Colonic mucosa (tissue), 4 donors: ENCODE measurements at regions not wholly inside any gene's neighbourhood (a gene's known extent, or its start where the extent isn't known, plus 50 kb on each side); places are given as distances from the start of the nearest gene placed in this dataset.

Experiments used
- DNase-seq: peaks from one replicate; pipeline ENCODE4 v3.0.0-alpha.2; 2020
- H3K27ac ChIP-seq: fragments of 200-600 bp; one replicate; pipeline ENCODE4 v1.8.0; 2021
- H3K27me3 ChIP-seq: fragments of 200-600 bp; one replicate; pipeline ENCODE4 v1.8.0; 2021
- H3K36me3 ChIP-seq: fragments of 200-600 bp; one replicate; pipeline ENCODE4 v1.8.0; 2021
- H3K4me1 ChIP-seq: fragments of 200-600 bp; one replicate; pipeline ENCODE4 v1.8.0; 2021; ENCODE audit warnings: mild to moderate bottlenecking
- H3K4me3 ChIP-seq: fragments of 200-600 bp; one replicate; pipeline ENCODE4 v1.8.0; 2021
- H3K9ac ChIP-seq, 2 donors: one replicate each; pipeline ENCODE4 v1.7.0; 2013; ENCODE audit warnings: control low read depth in 2 of 2, low read depth in 2 of 2, low read length in 2 of 2
- H3K9me3 ChIP-seq: fragments of 200-600 bp; one replicate; pipeline ENCODE4 v1.8.0; 2021
- intact Hi-C: fragments of 100-400 bp; cut with DNase I; formaldehyde crosslinking; loops from one replicate; pipeline ENCODE4 v1.14.1; 2022
- TF ChIP-seq, protein P1 (sequence below): fragments of 200-600 bp; IDR thresholded peaks from one replicate; pipeline ENCODE4 v1.8.0; 2022; ENCODE audit warnings: antibody characterized with exemption, mild to moderate bottlenecking
- donor health status: healthy.
- donor health status: DM: no; HTN: no; CAD: no.
- donor health status: DM: no; HTN: no; CAD: no.

DNA sequence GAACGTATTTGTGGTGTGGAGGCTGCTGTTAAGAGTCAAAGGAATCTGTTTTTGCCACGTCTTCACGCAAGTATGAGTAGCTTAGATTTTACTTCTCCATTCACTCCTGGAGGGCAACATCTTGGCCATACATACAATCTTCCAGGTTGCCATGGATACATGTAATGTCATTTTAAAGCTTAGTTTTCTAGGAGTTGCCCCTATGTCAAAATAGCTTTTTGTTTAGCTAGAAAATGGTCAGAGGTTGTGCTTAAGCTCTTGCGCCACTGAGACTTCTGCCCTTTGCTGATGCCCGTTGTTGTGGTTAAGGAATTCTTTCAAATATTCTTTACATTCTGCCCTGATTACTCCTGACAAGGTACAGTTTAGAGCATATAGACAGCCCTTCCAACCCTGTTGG, 245.4 kb upstream of the TFPI start:
- no peaks in the 10 kb centered on the region for H3K9me3 ChIP-seq
- H3K4me3 ChIP-seq = no peak overlapping the region
- no peak overlapping the region for H3K9ac ChIP-seq
- intact Hi-C loops = no loop called here
- no peaks in the 10 kb centered on the region for H3K4me1 ChIP-seq
- no peak for DNase-seq
- H3K36me3 ChIP-seq = no peaks in the 10 kb centered on the region
- no peaks in the 10 kb centered on the region for H3K27me3 ChIP-seq
- TF ChIP-seq, protein P1, sequence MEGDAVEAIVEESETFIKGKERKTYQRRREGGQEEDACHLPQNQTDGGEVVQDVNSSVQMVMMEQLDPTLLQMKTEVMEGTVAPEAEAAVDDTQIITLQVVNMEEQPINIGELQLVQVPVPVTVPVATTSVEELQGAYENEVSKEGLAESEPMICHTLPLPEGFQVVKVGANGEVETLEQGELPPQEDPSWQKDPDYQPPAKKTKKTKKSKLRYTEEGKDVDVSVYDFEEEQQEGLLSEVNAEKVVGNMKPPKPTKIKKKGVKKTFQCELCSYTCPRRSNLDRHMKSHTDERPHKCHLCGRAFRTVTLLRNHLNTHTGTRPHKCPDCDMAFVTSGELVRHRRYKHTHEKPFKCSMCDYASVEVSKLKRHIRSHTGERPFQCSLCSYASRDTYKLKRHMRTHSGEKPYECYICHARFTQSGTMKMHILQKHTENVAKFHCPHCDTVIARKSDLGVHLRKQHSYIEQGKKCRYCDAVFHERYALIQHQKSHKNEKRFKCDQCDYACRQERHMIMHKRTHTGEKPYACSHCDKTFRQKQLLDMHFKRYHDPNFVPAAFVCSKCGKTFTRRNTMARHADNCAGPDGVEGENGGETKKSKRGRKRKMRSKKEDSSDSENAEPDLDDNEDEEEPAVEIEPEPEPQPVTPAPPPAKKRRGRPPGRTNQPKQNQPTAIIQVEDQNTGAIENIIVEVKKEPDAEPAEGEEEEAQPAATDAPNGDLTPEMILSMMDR = no peak
- no peak overlapping the region for H3K27ac ChIP-seq

DNA sequence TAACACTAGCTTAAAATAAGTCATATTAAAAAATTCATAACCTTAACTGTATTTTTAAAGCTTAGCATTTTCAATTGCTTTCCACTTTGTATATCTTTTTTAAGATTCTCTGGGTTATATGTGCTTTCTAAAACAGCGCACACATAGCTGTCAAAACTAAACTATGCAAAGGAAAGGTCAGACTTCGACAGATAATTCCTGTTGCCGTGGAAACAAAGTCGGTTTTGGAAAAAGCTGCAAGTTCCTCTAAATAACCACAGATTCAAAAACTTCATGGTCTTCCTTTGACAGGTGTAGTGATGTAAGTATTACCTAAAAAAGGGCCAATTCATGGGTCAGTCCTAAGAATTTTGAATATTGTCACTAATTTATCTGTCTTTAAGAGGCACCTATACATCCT, 249.6 kb upstream of the TFPI start:
- H3K27me3 ChIP-seq = no peaks in the 10 kb centered on the region
- H3K4me3 ChIP-seq = no peak overlapping the region
- TF ChIP-seq, protein P1 = no peak
- H3K4me1 ChIP-seq = no peaks in the 10 kb centered on the region
- no peaks in the 10 kb centered on the region for H3K9me3 ChIP-seq
- no peak overlapping the region for H3K9ac ChIP-seq
- intact Hi-C loops = no loop called here
- no peaks in the 10 kb centered on the region for H3K36me3 ChIP-seq
- no peak for DNase-seq
- no peak overlapping the region for H3K27ac ChIP-seq

DNA sequence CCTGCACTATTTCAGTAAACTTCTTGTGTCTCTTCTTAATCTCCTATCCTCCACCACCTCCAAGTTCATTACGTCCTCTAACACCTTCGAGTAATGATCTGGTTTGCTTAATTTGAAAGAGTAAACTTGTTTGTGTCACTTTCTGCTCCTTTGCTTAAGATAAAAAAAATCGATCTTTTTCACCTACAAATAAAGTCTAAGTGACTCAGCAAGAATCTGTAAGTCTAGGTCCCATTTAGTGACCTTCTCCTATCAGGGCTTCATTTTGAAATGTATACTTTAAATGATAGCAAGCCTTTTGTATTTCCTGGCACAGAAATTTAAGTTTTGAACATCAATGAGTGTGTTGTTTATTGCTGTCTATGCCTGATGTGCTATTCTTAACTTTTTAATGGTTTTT, 260.9 kb upstream of the TFPI start:
- intact Hi-C loops = no loop called here
- H3K27me3 ChIP-seq = no peaks in the 10 kb centered on the region
- no peak overlapping the region for H3K4me3 ChIP-seq
- H3K4me1 ChIP-seq = no peaks in the 10 kb centered on the region
- no peak overlapping the region for H3K27ac ChIP-seq
- H3K9me3 ChIP-seq = no peaks in the 10 kb centered on the region
- H3K9ac ChIP-seq = no peak overlapping the region
- TF ChIP-seq, protein P1 = no peak
- no peaks in the 10 kb centered on the region for H3K36me3 ChIP-seq
- no peak for DNase-seq

DNA sequence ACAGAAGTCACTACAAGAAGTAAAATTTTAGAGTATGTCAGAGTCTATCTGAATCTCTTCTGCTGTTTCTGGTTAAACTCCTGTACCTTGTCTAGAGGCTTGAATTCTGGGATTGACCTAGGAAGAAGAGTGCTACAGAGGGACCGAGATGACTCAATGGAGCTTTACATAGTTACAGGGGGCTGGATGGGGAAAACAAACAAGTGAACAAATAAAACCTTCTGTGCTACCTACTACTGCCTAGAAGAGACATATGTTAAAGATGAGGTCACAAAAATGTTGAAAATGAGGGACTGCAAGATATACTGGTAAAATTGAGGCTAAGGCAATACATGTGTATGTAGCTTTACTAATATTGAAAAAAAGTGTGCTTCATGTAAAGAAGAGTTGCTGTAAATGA, 265.4 kb upstream of the TFPI start:
- Histone ChIP-seq H3K27me3 (no peaks in the 10 kb centered on the region), H3K9me3 (no peaks in the 10 kb centered on the region), H3K9ac (no peak overlapping the region), H3K27ac (no peak overlapping the region), H3K36me3 (no peaks in the 10 kb centered on the region), H3K4me3 (no peak overlapping the region), H3K4me1 (no peaks in the 10 kb centered on the region)
- no peak for DNase-seq
- intact Hi-C loops = no loop called here
- TF ChIP-seq, protein P1 = no peak

DNA sequence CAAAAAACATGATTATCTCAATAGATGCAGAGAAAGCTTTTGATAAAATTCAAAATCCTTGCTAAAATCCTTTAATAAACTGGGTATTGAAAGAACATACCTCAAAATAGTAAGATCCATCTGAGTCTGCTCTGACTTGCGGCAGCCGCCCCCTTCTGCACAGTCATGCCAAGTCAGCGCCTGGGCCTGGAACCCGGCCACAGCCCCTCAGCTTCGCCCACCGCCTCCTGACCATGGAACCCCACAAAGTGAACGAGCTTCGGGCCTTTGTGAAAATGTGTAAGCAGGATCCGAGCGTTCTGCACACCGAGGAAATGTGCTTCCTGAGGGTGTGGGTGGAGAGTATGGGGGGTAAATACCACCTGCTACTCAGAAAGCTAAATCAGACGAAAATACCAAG, 270.9 kb upstream of the TFPI start:
- intact Hi-C loops = no loop called here
- Histone ChIP-seq H3K36me3 (no peaks in the 10 kb centered on the region), H3K4me1 (no peaks in the 10 kb centered on the region), H3K27ac (no peak overlapping the region), H3K9ac (no peak overlapping the region), H3K9me3 (no peaks in the 10 kb centered on the region), H3K4me3 (no peak overlapping the region), H3K27me3 (no peaks in the 10 kb centered on the region)
- TF ChIP-seq, protein P1 = no peak
- DNase-seq = no peak

DNA sequence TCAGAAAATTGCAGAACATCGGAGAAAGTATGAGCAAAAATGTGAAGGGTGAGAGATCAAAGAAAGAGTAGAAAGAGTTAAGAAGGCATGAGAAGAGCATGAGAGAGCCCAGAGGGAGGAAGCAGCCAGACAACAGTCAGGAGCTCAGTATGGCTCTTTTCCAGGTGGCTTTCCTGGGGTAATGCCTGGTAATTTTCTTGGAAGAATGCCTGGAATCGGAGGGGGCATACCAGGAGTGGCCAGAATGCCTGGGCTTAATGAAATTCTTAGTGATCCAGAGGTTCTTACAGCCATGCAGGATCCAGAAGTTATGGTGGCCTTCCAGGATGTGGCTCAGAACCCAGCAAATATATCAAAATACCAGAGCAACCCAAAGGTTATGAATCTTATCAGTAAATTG, 271.8 kb upstream of the TFPI start:
- no peaks in the 10 kb centered on the region for H3K27me3 ChIP-seq
- intact Hi-C loops = no loop called here
- no peak overlapping the region for H3K9ac ChIP-seq
- no peak overlapping the region for H3K27ac ChIP-seq
- no peak for DNase-seq
- H3K4me3 ChIP-seq = no peak overlapping the region
- no peaks in the 10 kb centered on the region for H3K9me3 ChIP-seq
- H3K36me3 ChIP-seq = no peaks in the 10 kb centered on the region
- no peaks in the 10 kb centered on the region for H3K4me1 ChIP-seq
- TF ChIP-seq, protein P1 = no peak
